Occipital lobe (tissue), 2 donors: ENCODE measurements at regions not wholly inside any gene's neighbourhood (a gene's known extent, or its start where the extent isn't known, plus 50 kb on each side); places are given as distances from the start of the nearest gene placed in this dataset. TPM values are rescaled to one million over a fixed set of nuclear protein-coding genes. Genes with fewer than 3 reads are reported as not detected.
"Not testable (repeated sequence)": the region's sequence is repeated elsewhere in the genome, so short reads cannot be mapped to it uniquely, and the experiment has no call there.

Source experiments
- DNase-seq: peaks from one replicate; lab custom pipeline; 2025; lab: John Stamatoyannopoulos, UW
- small RNA-seq: library from RNA; depleted of rRNA; stranded (forward); fragments of <200 nt; gene quantifications from one replicate; pipeline ENCODE3, GENCODE V24; 2014

GRCh38 chr10:25858076-25858475 is 76.0 kb upstream of the MYO3A start:
- no peak for DNase-seq

GRCh38 chr10:25865267-25865666 is 68.8 kb upstream of the MYO3A start:
- DNase-seq = no peak

GRCh38 chr10:25867321-25867720 is 66.7 kb upstream of the MYO3A start:
- no peak for DNase-seq

- DNase-seq = no peak
Observed at GRCh38 chr10:25869067-25869591, 64.9 kb upstream of the MYO3A start.

- no peak for DNase-seq
Observed at GRCh38 chr10:25869609-25870008, 64.4 kb upstream of the MYO3A start.

GRCh38 chr10:25874402-25874801 is 59.6 kb upstream of the MYO3A start:
- not testable (repeated sequence) for DNase-seq

- peak; percentile 40 for DNase-seq
Observed at GRCh38 chr10:25875556-25876165, 58.4 kb upstream of the MYO3A start.

GRCh38 chr10:25877296-25877695 is 56.7 kb upstream of the MYO3A start:
- DNase-seq = no peak

Small RNA genes lying in the stretch of these regions (small RNA-seq; reads per million reads assigned to genes)
- gene RNA5SP306 (not detected), gene RNU6-632P (not detected)
